CD14-positive monocyte (primary cell): ENCODE measurements at regions not wholly inside any gene's neighbourhood (a gene's known extent, or its start where the extent isn't known, plus 50 kb on each side); places are given as distances from the start of the nearest gene placed in this dataset.

Experiments used
- DNase-seq, 3 donors: peaks; one replicate each; pipeline ENCODE4 v3.0.0-alpha.2; 2011 to 2022
- H2AFZ ChIP-seq: 2 replicates; pipeline ENCODE4 v1.6.0; 2012; ENCODE audit warnings: mild to moderate bottlenecking, low read depth, low read length, inconsistent platforms; ENCODE audit not compliant: insufficient read depth, poor library complexity, severe bottlenecking
- H3K27ac ChIP-seq, 2 donors: 1 replicate in 1 of 2; 2 replicates in 1 of 2; pipeline ENCODE4 v1.5.1; 2012 to 2013; ENCODE audit warnings: low read length in 2 of 2, control low read depth in 1 of 2, inconsistent platforms in 1 of 2, low read depth in 1 of 2, mild to moderate bottlenecking in 1 of 2
- H3K27me3 ChIP-seq, 2 donors: one replicate each; pipeline versions ENCODE4 v1.6.0 to v1.6.1; 2011 to 2013; ENCODE audit warnings: low read length in 2 of 2; ENCODE audit not compliant: control insufficient read depth in 2 of 2, insufficient read depth in 2 of 2
- H3K36me3 ChIP-seq, 2 donors: replicated peaks in 1 of 2; 1 replicate in 1 of 2; 2 replicates in 1 of 2; pipeline versions ENCODE4 v1.5.1 to v1.6.1; 2012 to 2013; ENCODE audit warnings: low read length in 2 of 2, control low read depth in 1 of 2, inconsistent platforms in 1 of 2, mild to moderate bottlenecking in 1 of 2; ENCODE audit not compliant: insufficient read depth in 2 of 2, control insufficient read depth in 1 of 2
- H3K4me1 ChIP-seq, 2 donors: 1 replicate in 1 of 2; 2 replicates in 1 of 2; pipeline versions ENCODE4 v1.5.1 to v1.6.1; 2012 to 2013; ENCODE audit warnings: low read length in 2 of 2, control low read depth in 1 of 2, inconsistent platforms in 1 of 2, mild to moderate bottlenecking in 1 of 2, moderate library complexity in 1 of 2; ENCODE audit not compliant: insufficient read depth in 2 of 2, control insufficient read depth in 1 of 2
- H3K4me2 ChIP-seq: replicated peaks from 2 replicates; pipeline ENCODE3; 2012; ENCODE audit warnings: low read length, moderate library complexity, mild to moderate bottlenecking; ENCODE audit not compliant: poor library complexity, severe bottlenecking; ENCODE audit errors: extremely low read depth
- H3K4me3 ChIP-seq, 3 experiments: fragments of 200-600 bp in 1 of 3; sonication (generic) in 1 of 3; replicated peaks in 1 of 3; 1 replicate in 2 of 3; 2 replicates in 1 of 3; pipeline ENCODE4 v1.5.1; 2011 to 2013; ENCODE audit warnings: low read length in 3 of 3, mild to moderate bottlenecking in 3 of 3, control low read depth in 2 of 3, low read depth in 2 of 3, inconsistent platforms in 1 of 3, moderate library complexity in 1 of 3
- H3K79me2 ChIP-seq: 2 replicates; pipeline ENCODE4 v1.6.0; 2012; ENCODE audit warnings: mild to moderate bottlenecking, control low read depth, inconsistent platforms, low read length, moderate library complexity; ENCODE audit not compliant: insufficient read depth
- H3K9ac ChIP-seq: 2 replicates; pipeline ENCODE4 v1.6.0; 2017; ENCODE audit warnings: low read length, mild to moderate bottlenecking; ENCODE audit not compliant: insufficient read depth, poor library complexity, severe bottlenecking
- H3K9me3 ChIP-seq, 2 donors: replicated peaks in 1 of 2; 1 replicate in 1 of 2; 2 replicates in 1 of 2; pipeline versions ENCODE4 v1.5.1 to v1.6.1; 2012 to 2013; ENCODE audit warnings: low read length in 2 of 2, control low read depth in 1 of 2; ENCODE audit not compliant: control insufficient read depth in 1 of 2, insufficient read depth in 1 of 2
- H4K20me1 ChIP-seq: 2 replicates; pipeline ENCODE4 v1.6.0; 2012; ENCODE audit warnings: mild to moderate bottlenecking, low read length, control low read depth, moderate library complexity; ENCODE audit not compliant: insufficient read depth
- H3K27ac Mint-ChIP-seq, 7 donors: one replicate each; pipeline ENCODE4 v1.8.0; 2020; ENCODE audit warnings: mild to moderate bottlenecking in 7 of 7, mixed read lengths in 7 of 7, moderate library complexity in 6 of 7, inconsistent platforms in 2 of 7
- H3K27me3 Mint-ChIP-seq, 3 donors: one replicate each; pipeline ENCODE4 v1.8.0; 2021 to 2022; ENCODE audit warnings: low read depth in 3 of 3, mild to moderate bottlenecking in 3 of 3, mixed read lengths in 3 of 3, moderate library complexity in 3 of 3, inconsistent platforms in 1 of 3
- H3K36me3 Mint-ChIP-seq, 2 donors: one replicate each; pipeline ENCODE4 v1.8.0; 2020; ENCODE audit warnings: mixed read lengths in 2 of 2, inconsistent platforms in 1 of 2, mild to moderate bottlenecking in 1 of 2
- H3K4me1 Mint-ChIP-seq: one replicate; pipeline ENCODE4 v1.8.0; 2020; ENCODE audit warnings: mild to moderate bottlenecking, mixed read lengths
- H3K4me3 Mint-ChIP-seq, 2 donors: one replicate each; pipeline ENCODE4 v1.8.0; 2020; ENCODE audit warnings: mild to moderate bottlenecking in 2 of 2, mixed read lengths in 2 of 2, moderate library complexity in 1 of 2
- H3K9me3 Mint-ChIP-seq, 7 donors: one replicate each; pipeline ENCODE4 v1.8.0; 2020 to 2022; ENCODE audit warnings: mixed read lengths in 7 of 7, mild to moderate bottlenecking in 6 of 7, moderate library complexity in 6 of 7, inconsistent platforms in 2 of 7
- CTCF ChIP-seq: fragments of 200-600 bp; IDR thresholded peaks from one replicate; pipeline ENCODE4 v1.8.0; 2022; ENCODE audit warnings: antibody characterized with exemption, mild to moderate bottlenecking
- WGBS: methylation state at CpG from one replicate; pipeline ENCODE4 v1.1.5; 2013; ENCODE audit warnings: missing lambda C conversion rate; ENCODE audit not compliant: insufficient coverage; 5-methylcytosine and 5-hydroxymethylcytosine counted together
- intact Hi-C, 2 donors: fragments of 100-400 bp; cut with micrococcal nuclease; formaldehyde crosslinking; loops; one replicate each; pipeline versions ENCODE4 v1.15.0 to v1.15.1; 2023

GRCh38 chrX:35149517-35149916 lies 206.9 kb downstream of the FAM47B start:
- H3K4me3 ChIP-seq: no peak overlapping the region
- no peak overlapping the region for H3K4me2 ChIP-seq
- H3K79me2 ChIP-seq: no peaks in the 10 kb centered on the region
- H3K27ac ChIP-seq: no peak overlapping the region
- H3K36me3 Mint-ChIP-seq: no peaks in the 10 kb centered on the region
- no peak overlapping the region for H2AFZ ChIP-seq
- H3K27me3 ChIP-seq: no peaks in the 10 kb centered on the region
- H3K4me3 Mint-ChIP-seq: no peak overlapping the region
- H3K9me3 Mint-ChIP-seq: peaks cover 0 to 3% (median 0%) of the 10 kb centered on the region in 7 donors
- no CpG with 5 or more reads among the region's 1 CpG for WGBS
- H3K9ac ChIP-seq: no peak overlapping the region
- no peak overlapping the region for H3K27ac Mint-ChIP-seq
- no peaks in the 10 kb centered on the region for H3K4me1 Mint-ChIP-seq
- no peaks in the 10 kb centered on the region for H3K4me1 ChIP-seq
- no peaks in the 10 kb centered on the region for H4K20me1 ChIP-seq
- H3K27me3 Mint-ChIP-seq: no peaks in the 10 kb centered on the region
- no peaks in the 10 kb centered on the region for H3K36me3 ChIP-seq
- intact Hi-C loops: no loop called here
- H3K9me3 ChIP-seq: peaks cover 0 to 3% of the 10 kb centered on the region in 2 donors
- DNase-seq: no peak
- no peak for TF ChIP-seq CTCF

- H2AFZ ChIP-seq: no peak overlapping the region
- H3K4me3 ChIP-seq: no peak overlapping the region
- WGBS: no CpG with 5 or more reads among the region's 4 CpGs
- Mint-ChIP-seq H3K27ac (no peak overlapping the region), H3K4me1 (no peaks in the 10 kb centered on the region), H3K36me3 (no peaks in the 10 kb centered on the region), H3K4me3 (no peak overlapping the region), H3K9me3 (peaks cover 0 to 3% (median 0%) of the 10 kb centered on the region in 7 donors), H3K27me3 (no peaks in the 10 kb centered on the region)
- intact Hi-C loops: no loop called here
- no peaks in the 10 kb centered on the region for H3K79me2 ChIP-seq
- H3K4me1 ChIP-seq: no peaks in the 10 kb centered on the region
- TF ChIP-seq CTCF: no peak
- no peak overlapping the region for H3K9ac ChIP-seq
- DNase-seq: no peak
- H3K4me2 ChIP-seq: no peak overlapping the region
- no peaks in the 10 kb centered on the region for H3K27me3 ChIP-seq
- H3K36me3 ChIP-seq: no peaks in the 10 kb centered on the region
- no peak overlapping the region for H3K27ac ChIP-seq
- no peaks in the 10 kb centered on the region for H4K20me1 ChIP-seq
- H3K9me3 ChIP-seq: peaks cover 0 to 3% of the 10 kb centered on the region in 2 donors
Observed at GRCh38 chrX:35150052-35150451, 207.5 kb downstream of the FAM47B start.
